HUDEP-2 (cell line): ENCODE measurements at regions not wholly inside any gene's neighbourhood (a gene's known extent, or its start where the extent isn't known, plus 50 kb on each side); places are given as distances from the start of the nearest gene placed in this dataset.
"Not testable (repeated sequence)": the region's sequence is repeated elsewhere in the genome, so short reads cannot be mapped to it uniquely, and the experiment has no call there.

ENCODE experiments used
- DNase-seq, 76 experiments: peaks; one replicate each; lab custom pipeline; 2025; ENCODE audit not compliant: unreplicated experiment in 76 of 76; lab: John Stamatoyannopoulos, UW

DNA sequence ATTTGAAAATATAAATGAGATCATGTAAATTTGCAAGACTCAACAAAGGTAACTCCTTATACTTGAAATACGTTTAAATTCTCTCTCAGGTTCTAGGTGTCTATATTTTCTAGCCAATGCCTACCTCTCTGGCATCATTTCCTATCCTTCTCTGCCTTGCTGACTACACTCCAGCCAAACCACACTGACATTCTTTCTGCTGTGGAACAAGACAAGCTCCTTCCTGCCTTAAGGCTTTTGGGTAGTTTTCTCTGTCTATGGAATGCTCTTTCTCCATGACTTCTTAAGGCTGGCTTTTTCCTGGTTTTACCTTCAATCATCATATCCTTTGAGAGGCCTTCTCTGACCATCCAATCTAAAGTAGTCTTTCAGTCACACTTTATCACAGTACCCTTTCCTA lies 201.0 kb downstream of the SPRY1 start:
- DNase-seq = no peak

- DNase-seq = no peak
Observed at GRCh38 chr4:123598331-123598730, 201.7 kb downstream of the SPRY1 start.

DNA sequence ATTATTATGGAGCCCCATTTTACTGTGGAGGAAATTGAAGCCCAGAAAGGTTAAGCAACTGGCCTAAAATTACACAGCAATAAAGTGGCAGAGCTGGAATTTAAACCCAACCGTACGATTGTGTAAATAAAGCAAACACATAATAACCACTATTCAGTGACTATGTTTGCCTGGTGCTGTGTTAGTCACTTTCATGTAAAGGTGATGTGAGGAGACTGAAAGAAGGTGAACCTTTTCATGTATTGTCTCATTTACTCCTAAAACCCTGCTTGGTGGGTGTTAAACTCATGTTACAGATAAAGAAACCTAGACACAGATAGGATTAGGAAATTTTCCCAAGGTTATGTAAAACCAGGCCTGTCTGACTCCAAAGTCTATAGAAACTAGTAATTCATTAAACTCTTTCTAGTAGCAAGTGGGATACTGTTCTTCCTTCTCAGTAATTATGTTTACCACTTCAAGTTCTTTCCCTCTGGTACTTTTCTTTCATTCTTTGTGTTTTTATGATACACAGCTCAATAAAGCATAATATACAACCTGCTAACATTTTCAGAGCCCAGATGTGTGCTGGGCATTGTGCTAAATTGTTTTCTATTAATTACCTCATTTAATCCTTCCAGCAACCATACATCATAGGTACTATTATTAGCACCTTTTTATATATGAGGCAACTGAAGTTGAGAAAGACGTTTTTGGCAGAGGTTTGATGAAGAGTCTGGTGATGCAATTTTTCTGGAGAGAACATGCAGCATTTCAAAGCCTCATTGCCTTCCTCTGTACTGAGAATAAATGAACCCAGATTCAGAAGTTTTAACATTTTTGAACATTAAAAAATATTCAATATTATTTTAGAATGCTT lies 202.7 kb downstream of the SPRY1 start:
- DNase-seq = peak in 1 of 76 experiments; percentile 21

- DNase-seq = peak in 74 of 76 experiments; percentile 10 to 93 (median 81)
Observed at GRCh38 chr4:123599920-123600810, 203.6 kb downstream of the SPRY1 start.

- no peak for DNase-seq
Observed at GRCh38 chr4:123600987-123601904, 204.7 kb downstream of the SPRY1 start.

- no peak for DNase-seq
Observed at GRCh38 chr4:123602007-123602406, 205.4 kb downstream of the SPRY1 start.

DNA sequence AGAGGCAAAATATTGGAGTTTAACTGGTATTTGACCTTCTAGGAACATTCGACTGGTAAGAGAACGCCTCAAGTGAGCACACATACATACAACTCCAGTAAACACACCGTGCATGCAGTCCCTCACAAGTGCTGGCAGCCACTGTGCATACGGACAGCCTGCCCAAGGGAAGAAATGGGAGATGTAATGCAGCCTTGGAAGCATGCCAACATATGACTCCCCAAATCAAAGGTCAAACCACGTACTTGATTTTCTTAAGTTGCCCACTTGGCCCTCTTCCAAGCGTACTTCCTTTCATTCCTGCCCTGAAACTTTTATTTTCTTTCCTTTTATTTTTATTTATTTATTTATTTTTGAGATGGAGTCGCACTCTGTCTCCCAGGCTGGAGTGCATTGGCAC lies 206.6 kb downstream of the SPRY1 start:
- no peak for DNase-seq

DNA sequence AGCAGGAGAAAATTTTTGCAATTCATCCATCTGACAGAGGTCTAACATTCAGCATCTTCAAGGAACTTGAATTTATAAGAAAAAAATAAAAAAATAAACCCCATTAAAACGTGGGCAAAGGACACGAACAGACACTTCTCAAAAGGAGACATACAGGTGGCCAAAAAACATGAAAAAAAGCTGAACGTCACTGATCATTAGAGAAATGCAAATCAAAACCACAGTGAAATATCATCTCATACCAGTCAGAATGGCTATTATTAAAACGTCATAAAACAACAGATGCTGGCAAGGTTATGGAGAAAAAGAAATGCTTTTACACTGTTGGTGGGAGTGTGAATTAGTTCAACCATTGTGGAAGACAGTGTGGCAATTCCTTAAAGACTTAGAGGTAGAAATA lies 209.2 kb downstream of the SPRY1 start:
- DNase-seq = not testable (repeated sequence)

DNA sequence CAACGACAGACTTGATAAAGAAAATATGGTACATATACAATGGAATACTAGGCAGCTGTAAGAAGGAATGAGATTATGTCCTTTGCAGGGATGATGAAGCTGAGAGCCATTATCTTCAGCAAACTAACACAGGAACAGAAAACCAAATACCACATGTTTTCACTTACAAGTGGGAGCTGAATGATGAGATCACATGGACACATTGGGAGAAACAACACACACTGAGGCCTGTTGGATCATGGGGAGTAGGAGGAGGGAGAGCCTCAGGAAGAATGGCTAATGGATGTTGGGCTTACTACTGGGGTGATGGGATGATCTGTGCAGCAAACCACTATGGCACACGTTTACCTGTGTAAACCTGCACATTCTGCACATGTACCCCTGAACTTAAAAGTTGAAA lies 209.7 kb downstream of the SPRY1 start:
- no peak for DNase-seq

DNA sequence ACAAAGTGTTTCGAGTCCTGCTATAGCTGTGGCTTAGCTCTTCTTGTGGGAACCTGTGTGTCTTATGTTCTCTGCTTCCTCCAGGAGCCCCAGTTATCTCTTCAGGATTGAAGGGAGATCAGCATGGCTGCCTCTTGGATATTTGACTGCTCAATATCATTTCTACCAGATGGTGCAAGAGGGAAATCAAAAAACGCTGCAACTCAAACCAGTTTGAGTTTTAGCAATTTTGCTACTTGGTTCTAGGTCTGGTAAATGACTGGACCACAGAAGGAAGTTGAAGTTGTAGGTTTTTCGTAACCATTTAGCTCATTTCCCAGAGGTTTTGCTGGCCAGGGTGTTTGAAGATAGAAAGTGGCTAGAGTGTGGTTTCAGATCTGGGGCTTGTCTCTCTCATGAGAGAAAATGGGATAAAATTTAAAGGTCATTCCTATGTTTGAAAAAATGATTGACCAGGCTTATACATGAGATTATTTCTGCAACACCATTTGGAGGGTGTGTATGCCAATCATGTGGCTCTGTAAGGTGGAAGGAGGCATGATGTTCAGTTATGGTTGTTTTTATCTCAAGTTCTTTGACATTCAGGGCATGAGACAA lies 210.4 kb downstream of the SPRY1 start:
- no peak for DNase-seq

DNA sequence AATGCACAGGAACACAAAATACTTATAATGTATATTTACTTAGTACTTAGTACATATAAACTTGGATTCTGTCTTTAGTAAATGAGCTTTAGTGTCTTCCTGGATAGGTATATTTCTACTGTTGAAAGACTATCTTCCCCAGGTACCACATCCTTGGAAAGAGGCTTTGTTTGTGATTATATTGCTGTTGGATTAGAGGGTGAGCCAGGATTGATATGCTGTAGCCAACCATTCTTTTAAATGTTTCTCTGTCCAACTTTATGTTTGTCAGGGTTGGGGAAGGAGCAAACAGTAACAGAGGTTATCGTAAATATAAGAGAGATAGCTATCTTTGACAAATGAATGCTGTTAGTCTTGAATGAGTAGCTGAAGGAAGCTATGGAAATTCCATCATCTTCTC lies 213.2 kb downstream of the SPRY1 start:
- DNase-seq = no peak

DNA sequence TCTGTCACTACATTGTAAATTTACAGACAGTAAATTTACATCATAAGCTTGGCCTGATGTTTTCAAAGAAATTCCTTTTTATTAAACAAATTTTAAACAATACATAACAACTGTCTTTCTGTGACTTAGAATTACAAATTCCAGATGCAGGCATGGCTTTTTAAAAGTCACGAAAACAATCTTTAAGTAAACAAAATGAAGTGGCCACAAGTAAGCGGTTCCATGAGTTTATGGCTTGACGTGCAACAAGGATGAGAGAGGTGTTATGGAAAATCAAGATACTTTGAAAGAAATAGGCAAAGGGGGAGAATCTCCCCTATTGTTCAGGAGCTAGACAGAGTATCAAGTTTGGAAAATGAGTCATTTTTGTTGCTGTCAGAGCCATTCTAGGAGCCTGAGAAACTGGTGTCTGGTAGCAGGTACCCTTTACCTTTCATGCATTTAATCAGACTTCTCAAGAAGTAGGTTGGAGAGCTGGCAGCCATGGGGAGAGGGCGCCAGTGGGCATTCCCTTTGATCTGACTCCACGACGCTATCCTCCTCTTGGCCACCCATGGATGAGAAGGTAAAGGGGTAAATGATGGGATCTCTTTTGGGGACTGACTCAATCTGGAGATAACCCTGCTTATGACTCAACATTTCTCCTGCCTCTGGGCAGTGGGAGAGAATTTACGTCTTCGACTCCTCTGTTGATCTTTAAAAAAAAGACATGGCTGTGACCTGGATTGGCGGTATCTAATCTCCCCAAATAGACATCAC lies 217.2 kb downstream of the SPRY1 start:
- DNase-seq = no peak

GRCh38 chr4:123615901-123616300 lies 219.3 kb downstream of the SPRY1 start:
- DNase-seq = no peak

DNA sequence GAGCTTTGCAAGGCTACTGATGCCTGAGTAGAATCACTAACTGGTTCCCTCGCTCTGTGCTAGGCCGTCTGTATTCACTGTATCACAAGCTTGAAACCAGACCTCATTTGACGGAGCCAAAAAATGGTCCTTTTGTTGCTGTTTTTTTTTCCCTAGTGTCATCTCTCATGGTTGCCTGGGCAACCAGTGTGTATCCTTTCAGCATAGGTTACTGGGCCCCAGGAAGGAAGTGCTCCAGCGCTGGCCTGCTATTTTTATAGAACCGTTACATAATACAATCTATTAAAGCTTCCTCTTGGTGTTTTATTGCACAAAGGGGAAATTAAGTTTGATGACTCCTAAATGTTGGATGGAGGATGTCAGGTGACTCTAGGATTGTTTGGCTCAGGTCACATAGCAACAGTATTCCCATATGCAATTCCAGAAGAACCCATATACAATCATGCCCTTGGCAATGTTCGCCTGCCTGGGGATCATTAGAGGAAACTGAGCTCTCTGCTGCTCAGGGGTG lies 220.4 kb downstream of the SPRY1 start:
- DNase-seq = no peak

- no peak for DNase-seq
Observed at GRCh38 chr4:123617791-123618190, 221.2 kb downstream of the SPRY1 start.

GRCh38 chr4:123618606-123619005 lies 222.0 kb downstream of the SPRY1 start:
- no peak for DNase-seq

GRCh38 chr4:123619326-123619725 lies 222.7 kb downstream of the SPRY1 start:
- DNase-seq = no peak

DNA sequence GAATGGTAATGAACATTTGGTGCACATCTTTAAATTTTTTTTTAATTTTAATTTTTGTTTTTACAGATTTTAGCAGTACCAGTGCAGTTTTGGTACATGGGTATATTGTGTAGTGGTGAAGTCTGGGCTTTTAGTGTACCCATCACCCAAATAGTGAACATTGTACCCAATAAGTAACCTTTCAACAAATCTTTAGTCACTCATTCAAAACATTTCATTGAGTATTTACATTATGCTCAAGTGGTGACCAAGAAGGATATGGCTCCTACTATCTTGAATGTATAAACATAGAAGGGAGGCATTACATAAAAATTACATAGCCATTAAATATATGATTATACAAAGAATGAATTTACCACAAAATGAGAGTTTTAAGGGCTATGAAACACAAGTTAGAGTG lies 223.3 kb downstream of the SPRY1 start:
- DNase-seq = no peak

DNA sequence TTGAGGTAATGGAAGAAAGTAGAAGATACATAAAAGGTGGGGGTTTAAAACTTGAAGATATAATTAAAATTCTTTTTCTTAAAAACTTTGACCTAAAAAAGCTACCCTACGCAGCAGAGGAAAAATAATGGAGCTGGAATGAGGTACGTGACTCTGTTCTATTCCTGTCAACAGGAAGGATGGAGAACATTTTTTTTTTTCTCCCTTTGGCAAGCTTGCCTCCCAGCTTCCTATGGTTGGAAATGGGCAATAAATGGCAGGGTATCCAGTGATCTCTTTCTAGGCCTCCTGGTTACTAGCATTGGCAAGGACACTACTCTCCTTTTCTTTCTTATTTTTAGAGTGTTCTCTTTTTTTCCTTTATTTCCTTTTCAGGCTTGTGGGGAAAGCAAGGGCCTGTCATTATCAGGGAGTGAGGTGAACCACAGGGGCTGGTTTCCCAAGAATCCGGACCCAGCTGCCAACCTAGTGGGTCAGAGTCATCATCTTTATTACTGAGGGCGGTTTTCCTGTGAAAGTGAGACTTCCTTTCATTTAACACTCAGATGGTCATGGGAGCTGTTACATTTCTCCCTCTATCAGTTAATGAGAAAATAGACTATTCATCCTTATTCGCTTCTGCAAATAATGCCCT lies 224.6 kb downstream of the SPRY1 start:
- no peak for DNase-seq
